Thymus (tissue), 11 donors: ENCODE measurements at regions not wholly inside any gene's neighbourhood (a gene's known extent, or its start where the extent isn't known, plus 50 kb on each side); places are given as distances from the start of the nearest gene placed in this dataset.
"Not testable (repeated sequence)": the region's sequence is repeated elsewhere in the genome, so short reads cannot be mapped to it uniquely, and the experiment has no call there.

ENCODE experiments used
- DNase-seq, 9 donors: peaks; one replicate each; pipeline ENCODE4 v3.0.0-alpha.2; 2013; ENCODE audit warnings: low spot score in 9 of 9, low read depth in 6 of 9, missing footprints in 1 of 9
- H3K27ac ChIP-seq, 2 donors: one replicate each; pipeline ENCODE4 v1.5.1; 2013; ENCODE audit warnings: control low read depth in 1 of 2, low read depth in 1 of 2, low read length in 1 of 2, mild to moderate bottlenecking in 1 of 2, moderate library complexity in 1 of 2
- H3K27me3 ChIP-seq, 2 donors: one replicate each; pipeline ENCODE4 v1.5.1; 2013; ENCODE audit warnings: low read length in 1 of 2; ENCODE audit not compliant: control insufficient read depth in 2 of 2, insufficient read depth in 1 of 2
- H3K36me3 ChIP-seq, 2 donors: one replicate each; pipeline ENCODE4 v1.5.1; 2013; ENCODE audit warnings: low read length in 1 of 2, mild to moderate bottlenecking in 1 of 2, moderate library complexity in 1 of 2; ENCODE audit not compliant: control insufficient read depth in 2 of 2, insufficient read depth in 2 of 2
- H3K4me1 ChIP-seq, 2 donors: one replicate each; pipeline ENCODE4 v1.5.1; 2013; ENCODE audit warnings: low read length in 2 of 2; ENCODE audit not compliant: control insufficient read depth in 2 of 2, insufficient read depth in 2 of 2
- H3K4me3 ChIP-seq, 2 donors: one replicate each; pipeline ENCODE4 v1.5.1; 2013; ENCODE audit warnings: low read length in 2 of 2, control low read depth in 1 of 2, mild to moderate bottlenecking in 1 of 2
- H3K9me3 ChIP-seq, 2 donors: one replicate each; pipeline ENCODE4 v1.5.1; 2013; ENCODE audit warnings: low read length in 1 of 2, mild to moderate bottlenecking in 1 of 2; ENCODE audit not compliant: control insufficient read depth in 2 of 2, insufficient read depth in 1 of 2
- WGBS: extraction: QIAGEN DNeasy Blood & Tissue Kit; methylation state at CpG from one replicate; pipeline ENCODE4 v1.1.7; 2013; 5-methylcytosine and 5-hydroxymethylcytosine counted together
- donor health status: healthy.

DNA sequence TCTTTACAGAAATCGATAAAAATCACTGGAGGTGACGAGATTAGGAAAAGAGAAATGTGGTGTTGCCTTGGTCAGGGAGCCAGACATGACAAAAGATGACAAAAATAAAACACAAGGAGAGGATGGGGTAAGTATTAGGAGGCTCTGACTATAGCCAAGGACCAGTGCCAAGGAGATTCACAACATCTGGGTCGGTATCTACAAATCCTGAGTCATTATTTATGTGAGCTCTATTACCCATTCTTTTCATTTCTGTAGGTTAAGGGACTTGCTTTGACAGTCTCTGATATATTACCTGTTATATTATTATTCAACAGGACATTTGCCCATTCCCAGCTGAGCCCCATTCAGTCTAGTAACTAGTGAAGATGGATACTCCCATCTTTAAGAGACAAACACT, 120.8 kb downstream of the TYW3 start:
- no peak overlapping the region for H3K27ac ChIP-seq
- DNase-seq: no peak
- 95% methylated on average over 3 of the region's 3 CpGs for WGBS
- no peaks in the 10 kb centered on the region for H3K4me1 ChIP-seq
- no peaks in the 10 kb centered on the region for H3K27me3 ChIP-seq
- H3K4me3 ChIP-seq: no peak overlapping the region
- no peaks in the 10 kb centered on the region for H3K9me3 ChIP-seq
- H3K36me3 ChIP-seq: no peaks in the 10 kb centered on the region

- WGBS: 71% methylated on average over 1 of the region's 1 CpG
- DNase-seq: no peak
- no peaks in the 10 kb centered on the region for H3K27me3 ChIP-seq
Measured at GRCh38 chr1:74856174-74856573, 123.2 kb downstream of the TYW3 start.

DNA sequence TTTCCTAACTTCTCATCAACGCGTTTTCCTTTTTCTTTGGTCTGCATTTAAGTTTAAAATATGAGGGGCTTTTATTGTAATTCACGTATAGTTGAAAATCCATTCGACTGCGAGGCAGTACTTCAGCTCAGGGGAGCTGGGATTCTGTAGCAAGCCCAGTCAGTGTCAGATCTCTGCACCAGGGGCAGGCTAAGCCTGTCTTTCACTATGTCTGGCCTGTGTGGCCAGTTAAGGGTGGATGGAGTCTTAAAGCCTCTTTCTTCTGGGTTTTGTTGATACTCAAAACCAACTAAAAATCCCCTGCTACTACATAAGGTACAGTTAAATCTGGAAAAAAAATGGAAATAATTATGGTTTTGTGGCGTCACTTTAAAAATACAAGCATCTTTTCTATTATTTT, 124.7 kb downstream of the TYW3 start:
- Histone ChIP-seq H3K4me3 (no peak overlapping the region), H3K4me1 (no peaks in the 10 kb centered on the region), H3K9me3 (no peaks in the 10 kb centered on the region), H3K27ac (no peak overlapping the region), H3K27me3 (no peaks in the 10 kb centered on the region), H3K36me3 (no peaks in the 10 kb centered on the region)
- 94% methylated on average over 6 of the region's 6 CpGs for WGBS
- no peak for DNase-seq

More at GRCh38 chr1:74856174-74856573, 123.2 kb downstream of the TYW3 start:
- Histone ChIP-seq H3K4me3 (no peak overlapping the region), H3K27ac (no peak overlapping the region), H3K4me1 (no peaks in the 10 kb centered on the region), H3K9me3 (no peaks in the 10 kb centered on the region), H3K36me3 (no peaks in the 10 kb centered on the region)

DNA sequence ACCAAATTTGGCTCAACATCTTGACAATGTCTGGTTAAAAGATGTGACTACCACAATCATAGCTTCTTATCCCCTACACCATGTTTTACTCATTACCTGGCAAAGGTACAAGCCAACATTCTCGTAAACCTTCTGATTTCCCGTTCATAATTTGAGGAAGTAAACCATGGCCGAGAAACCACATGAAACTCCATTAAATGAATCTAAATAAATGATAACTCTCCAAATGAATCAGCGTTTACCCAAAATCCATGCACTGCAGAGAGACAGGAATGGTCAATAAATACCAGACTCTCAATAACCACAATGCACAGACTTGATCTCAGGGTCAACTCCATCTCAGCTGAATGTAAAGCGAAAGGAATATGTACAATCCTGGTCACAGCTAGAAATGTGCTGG, 125.2 kb downstream of the TYW3 start:
- Histone ChIP-seq H3K27ac (no peak overlapping the region), H3K4me3 (no peak overlapping the region)
- 82% methylated on average over 5 of the region's 5 CpGs for WGBS

GRCh38 chr1:74861867-74862266, 128.9 kb downstream of the TYW3 start:
- no peak overlapping the region for H3K27ac ChIP-seq
- no peak for DNase-seq
- no peak overlapping the region for H3K4me3 ChIP-seq
- WGBS: 95% methylated on average over 1 of the region's 1 CpG
- H3K36me3 ChIP-seq: no peaks in the 10 kb centered on the region
- no peaks in the 10 kb centered on the region for H3K27me3 ChIP-seq
- H3K4me1 ChIP-seq: no peaks in the 10 kb centered on the region
- peaks cover 0 to 8% of the 10 kb centered on the region in 2 donors for H3K9me3 ChIP-seq

More for the DNA sequence above, 125.2 kb downstream of the TYW3 start:
- Histone ChIP-seq H3K27me3 (no peaks in the 10 kb centered on the region), H3K4me1 (no peaks in the 10 kb centered on the region), H3K36me3 (no peaks in the 10 kb centered on the region), H3K9me3 (no peaks in the 10 kb centered on the region)
- DNase-seq: no peak

- no peak for DNase-seq
- no peaks in the 10 kb centered on the region for H3K4me1 ChIP-seq
- no peaks in the 10 kb centered on the region for H3K36me3 ChIP-seq
- H3K27ac ChIP-seq: no peak overlapping the region
- peaks cover 0 to 15% of the 10 kb centered on the region in 2 donors for H3K9me3 ChIP-seq
- H3K27me3 ChIP-seq: no peaks in the 10 kb centered on the region
- no peak overlapping the region for H3K4me3 ChIP-seq
- 100% methylated on average over 1 of the region's 1 CpG for WGBS
Measured at GRCh38 chr1:74869702-74870101, 136.8 kb downstream of the TYW3 start.

DNA sequence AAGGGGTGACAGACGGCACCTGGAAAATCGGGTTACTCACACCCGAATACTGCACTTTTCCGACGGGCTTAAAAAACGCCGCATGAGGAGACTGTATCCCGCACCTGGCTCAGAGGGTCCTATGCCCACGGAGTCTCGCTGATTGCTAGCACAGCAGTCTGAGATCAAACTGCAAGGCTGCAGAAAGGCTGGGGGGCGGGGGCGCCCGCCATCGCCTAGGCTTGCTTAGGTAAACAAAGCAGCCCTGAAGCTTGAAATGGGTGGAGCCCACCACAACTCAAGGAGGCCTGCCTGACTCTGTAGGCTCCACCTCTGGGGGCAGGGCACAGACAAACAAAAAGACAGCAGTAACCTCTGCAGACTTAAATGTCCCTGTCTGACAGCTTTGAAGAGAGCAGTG, 144.4 kb downstream of the TYW3 start:
- not testable (repeated sequence) for H3K36me3 ChIP-seq, DNase-seq, H3K27me3 ChIP-seq, H3K27ac ChIP-seq, H3K9me3 ChIP-seq, H3K4me1 ChIP-seq, H3K4me3 ChIP-seq
- 88% methylated on average over 14 of the region's 14 CpGs for WGBS

DNA sequence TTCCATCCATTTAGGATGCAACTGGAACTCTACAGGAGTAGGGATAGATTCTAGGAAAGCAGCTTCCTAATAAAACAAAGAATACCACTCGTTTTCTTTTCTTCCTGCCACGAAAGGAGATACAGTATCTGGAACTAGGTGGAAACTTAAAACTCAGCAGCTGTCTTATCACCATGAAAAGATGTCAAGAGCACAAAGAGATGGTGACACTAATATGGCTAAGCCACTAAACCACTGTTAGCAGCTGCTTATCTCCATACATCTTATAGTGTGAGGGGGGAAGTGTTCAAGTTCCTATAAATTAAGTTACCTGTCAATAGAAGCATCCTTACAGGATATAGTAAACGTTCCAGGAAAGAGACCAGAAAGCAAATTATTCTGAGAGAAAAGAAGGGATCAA, 162.5 kb downstream of the TYW3 start:
- H3K4me1 ChIP-seq: no peaks in the 10 kb centered on the region
- H3K36me3 ChIP-seq: no peaks in the 10 kb centered on the region
- 53% methylated on average over 3 of the region's 3 CpGs for WGBS
- H3K9me3 ChIP-seq: no peaks in the 10 kb centered on the region
- no peak overlapping the region for H3K4me3 ChIP-seq
- no peaks in the 10 kb centered on the region for H3K27me3 ChIP-seq
- no peak for DNase-seq
- H3K27ac ChIP-seq: no peak overlapping the region

DNA sequence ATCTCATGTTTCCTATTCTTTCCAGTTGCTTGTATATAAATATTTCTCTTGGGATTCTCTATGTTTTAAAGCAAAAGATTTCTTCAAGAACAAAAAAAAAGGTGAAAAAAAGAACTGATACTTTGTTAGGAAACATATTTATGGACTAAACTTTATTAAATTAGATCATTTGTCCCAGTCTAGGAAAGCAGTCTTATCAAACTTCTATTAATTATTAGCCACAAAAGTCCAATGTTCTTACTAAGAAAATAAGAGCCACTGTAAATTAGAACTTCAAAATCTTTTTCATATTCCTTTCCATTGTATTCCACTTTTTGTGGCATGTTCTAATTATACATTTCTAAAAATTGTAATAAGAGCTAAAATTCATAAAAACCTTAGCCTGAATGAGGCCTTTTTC, 175.2 kb downstream of the TYW3 start:
- Histone ChIP-seq H3K9me3 (no peaks in the 10 kb centered on the region), H3K27ac (no peak overlapping the region)
- no peak for DNase-seq

GRCh38 chr1:74908797-74909196, 175.8 kb downstream of the TYW3 start:
- H3K4me3 ChIP-seq: no peak overlapping the region
- no peaks in the 10 kb centered on the region for H3K27me3 ChIP-seq
- DNase-seq: no peak
- WGBS: 87% methylated on average over 1 of the region's 1 CpG
- H3K4me1 ChIP-seq: no peaks in the 10 kb centered on the region
- no peaks in the 10 kb centered on the region for H3K36me3 ChIP-seq
- H3K27ac ChIP-seq: no peak overlapping the region
- no peaks in the 10 kb centered on the region for H3K9me3 ChIP-seq

More for the DNA sequence above, 175.2 kb downstream of the TYW3 start:
- Histone ChIP-seq H3K4me1 (no peaks in the 10 kb centered on the region), H3K36me3 (no peaks in the 10 kb centered on the region), H3K4me3 (no peak overlapping the region), H3K27me3 (no peaks in the 10 kb centered on the region)
